ENCODE measurements at regions not wholly inside any gene's neighbourhood (a gene's known extent, or its start where the extent isn't known, plus 50 kb on each side); places are given as distances from the start of the nearest gene placed in this dataset.

GRCh38 chr5:119828541-119828940 lies 199.2 kb downstream of the FAM170A start:
- 17% methylated on average over 3 of the region's 3 CpGs for WGBS (ENCODE audit: missing lambda C conversion rate)
- FAIRE-seq (no peak), DNase-seq (ENCODE audit: low read depth in 1 of 2, low spot score in 1 of 2) (no peak), ATAC-seq (no peak)
- ChIA-PET POLR2A (no interaction called here), CTCF (no interaction called here)
- H3K9me3 ChIP-seq = no peaks in the 10 kb centered on the region
- H3K4me2 ChIP-seq = no peak overlapping the region
- H3K4me1 ChIP-seq = no peaks in the 10 kb centered on the region
- no peak overlapping the region for H3K27ac ChIP-seq
- H3K4me3 ChIP-seq = no peak overlapping the region
- TF ChIP-seq MAX (IDR thresholded peaks at IDR 0.05) (no peak), CHD2 (IDR thresholded peaks at IDR 0.05; ENCODE audit: low read length, partially characterized antibody) (no peak), POLR2A (IDR thresholded peaks at IDR 0.05; ENCODE audit: low read length) (no peak), CBX2 (IDR thresholded peaks at IDR 0.05; ENCODE audit: borderline replicate concordance, low read depth) (no peak), POLR2AphosphoS2 (conservative IDR thresholded peaks at IDR 0.05; ENCODE audit: low read length) (no peak), RARB (CRISPR knock-in tag; IDR thresholded peaks at IDR 0.05) (no peak), EP300 (IDR thresholded peaks at IDR 0.05) (no peak), KDM5A (IDR thresholded peaks at IDR 0.05) (no peak), CBX8 (IDR thresholded peaks at IDR 0.05) (no peak), HES2 (IDR thresholded peaks at IDR 0.05) (no peak)

- Histone ChIP-seq H3K4me3 (no peak overlapping the region), H3K4me2 (no peak overlapping the region), H3K27ac (no peak overlapping the region), H3K4me1 (no peaks in the 10 kb centered on the region), H3K9me3 (no peaks in the 10 kb centered on the region)
- DNase-seq (ENCODE audit: low read depth in 1 of 2, low spot score in 1 of 2) (no peak), ATAC-seq (no peak), FAIRE-seq (no peak)
- POLR2A ChIA-PET = no interaction called here
- TF ChIP-seq MAFK (IDR thresholded peaks at IDR 0.05; ENCODE audit: partially characterized antibody) = no peak
- no peak for TF ChIP-seq CHD2 (IDR thresholded peaks at IDR 0.05; ENCODE audit: low read length, partially characterized antibody)
- no peak for TF ChIP-seq RARB (CRISPR knock-in tag; IDR thresholded peaks at IDR 0.05)
- no peak for TF ChIP-seq HOXB13 (CRISPR knock-in tag; IDR thresholded peaks at IDR 0.05; ENCODE audit: low read depth)
- TF ChIP-seq ESRRA (IDR thresholded peaks at IDR 0.05; ENCODE audit: borderline replicate concordance, low read length) = no peak
- TF ChIP-seq ZC3H11A (IDR thresholded peaks at IDR 0.05) = no peak
- CTCF ChIA-PET = no interaction called here
These were observed 200.0 kb downstream of the FAM170A start for GRCh38 chr5:119829341-119829740.

- Histone ChIP-seq H3K4me3 (no peak overlapping the region), H3K9me3 (no peaks in the 10 kb centered on the region), H3K4me2 (no peak overlapping the region), H3K27ac (no peak overlapping the region), H3K4me1 (no peaks in the 10 kb centered on the region)
- FAIRE-seq (no peak), ATAC-seq (no peak), DNase-seq (ENCODE audit: low read depth in 1 of 2, low spot score in 1 of 2) (no peak)
- no peak for TF ChIP-seq ZFP36 (IDR thresholded peaks at IDR 0.05; ENCODE audit: borderline replicate concordance, partially characterized antibody)
- TF ChIP-seq SMC3 (IDR thresholded peaks at IDR 0.05) = no peak
- TF ChIP-seq ESRRA (IDR thresholded peaks at IDR 0.05; ENCODE audit: borderline replicate concordance, low read length) = no peak
- no peak for TF ChIP-seq KDM1A (IDR thresholded peaks at IDR 0.05; ENCODE audit: low read depth)
- no peak for TF ChIP-seq HOXB13 (CRISPR knock-in tag; IDR thresholded peaks at IDR 0.05; ENCODE audit: low read depth)
- no peak for TF ChIP-seq E2F6 (IDR thresholded peaks at IDR 0.05; ENCODE audit: borderline replicate concordance, low read depth)
- no peak for TF ChIP-seq MAX (IDR thresholded peaks at IDR 0.05)
- TF ChIP-seq ELK1 (IDR thresholded peaks at IDR 0.05; ENCODE audit: low read depth, low read length) = no peak
- no peak for TF ChIP-seq RARB (CRISPR knock-in tag; IDR thresholded peaks at IDR 0.05)
- no peak for TF ChIP-seq MYC (IDR thresholded peaks at IDR 0.05; ENCODE audit: borderline replicate concordance, low read length)
- TF ChIP-seq FOSL2 (IDR thresholded peaks at IDR 0.05) = no peak
- no peak for TF ChIP-seq FOSL2 (CRISPR knock-in tag; IDR thresholded peaks at IDR 0.05)
- TF ChIP-seq NFE2L2 (conservative IDR thresholded peaks at IDR 0.05; ENCODE audit: low read length) = no peak
- TF ChIP-seq HOXA7 (CRISPR knock-in tag; IDR thresholded peaks at IDR 0.05) = no peak
- no peak for TF ChIP-seq NPAS2 (CRISPR knock-in tag; IDR thresholded peaks at IDR 0.05; ENCODE audit: borderline replicate concordance)
- no peak for TF ChIP-seq TFCP2L1 (CRISPR knock-in tag; IDR thresholded peaks at IDR 0.05)
- TF ChIP-seq ZSCAN20 (CRISPR knock-in tag; IDR thresholded peaks at IDR 0.05) = no peak
- WGBS (ENCODE audit: missing lambda C conversion rate) = 27% methylated on average over 4 of the region's 4 CpGs
- ChIA-PET POLR2A (no interaction called here), CTCF (no interaction called here)
These were observed 203.8 kb downstream of the FAM170A start for GRCh38 chr5:119833176-119833575.

Data from A549 (cell line).